Thyroid gland (tissue), 4 donors: ENCODE measurements at regions not wholly inside any gene's neighbourhood (a gene's known extent, or its start where the extent isn't known, plus 50 kb on each side); places are given as distances from the start of the nearest gene placed in this dataset.

Experiments
- POLR2A ChIP-seq, 2 donors: fragments of 450-650 bp; IDR thresholded peaks; one replicate each; pipeline ENCODE4 v1.6.1; 2017; ENCODE audit warnings: antibody characterized with exemption in 2 of 2, mild to moderate bottlenecking in 2 of 2, moderate library complexity in 1 of 2
- TF ChIP-seq, protein P1 (sequence below), 6 experiments: fragments of 200-600 bp in 3 of 6; fragments of 450-650 bp in 3 of 6; sonication (generic) in 3 of 6; IDR thresholded peaks; one replicate each; pipeline ENCODE4 v1.5.1; 2016 to 2019; ENCODE audit warnings: antibody characterized with exemption in 6 of 6, mild to moderate bottlenecking in 2 of 6, inconsistent platforms in 1 of 6, moderate library complexity in 1 of 6

DNA sequence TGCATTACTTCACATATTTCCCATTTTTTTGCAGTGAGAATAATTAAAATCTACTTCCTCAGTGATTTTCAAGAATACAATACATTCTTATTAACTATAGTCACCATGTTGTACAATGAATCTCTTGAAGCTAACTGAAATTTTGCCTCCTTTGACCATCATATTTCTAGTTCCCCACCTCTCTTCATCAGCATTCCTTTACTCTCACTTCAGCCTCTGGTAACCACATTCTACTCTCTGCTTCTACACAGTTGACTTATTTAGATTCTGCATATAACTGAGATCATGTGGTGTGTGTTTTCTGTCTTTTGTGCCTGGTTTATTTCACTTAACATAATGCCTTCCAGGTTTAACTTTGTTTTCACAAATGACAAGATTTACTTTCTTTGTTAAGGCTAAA, 304.4 kb upstream of the LYPLAL1 start:
- TF ChIP-seq POLR2A (IDR thresholded peaks at IDR 0.05) = no peak
- TF ChIP-seq, protein P1, sequence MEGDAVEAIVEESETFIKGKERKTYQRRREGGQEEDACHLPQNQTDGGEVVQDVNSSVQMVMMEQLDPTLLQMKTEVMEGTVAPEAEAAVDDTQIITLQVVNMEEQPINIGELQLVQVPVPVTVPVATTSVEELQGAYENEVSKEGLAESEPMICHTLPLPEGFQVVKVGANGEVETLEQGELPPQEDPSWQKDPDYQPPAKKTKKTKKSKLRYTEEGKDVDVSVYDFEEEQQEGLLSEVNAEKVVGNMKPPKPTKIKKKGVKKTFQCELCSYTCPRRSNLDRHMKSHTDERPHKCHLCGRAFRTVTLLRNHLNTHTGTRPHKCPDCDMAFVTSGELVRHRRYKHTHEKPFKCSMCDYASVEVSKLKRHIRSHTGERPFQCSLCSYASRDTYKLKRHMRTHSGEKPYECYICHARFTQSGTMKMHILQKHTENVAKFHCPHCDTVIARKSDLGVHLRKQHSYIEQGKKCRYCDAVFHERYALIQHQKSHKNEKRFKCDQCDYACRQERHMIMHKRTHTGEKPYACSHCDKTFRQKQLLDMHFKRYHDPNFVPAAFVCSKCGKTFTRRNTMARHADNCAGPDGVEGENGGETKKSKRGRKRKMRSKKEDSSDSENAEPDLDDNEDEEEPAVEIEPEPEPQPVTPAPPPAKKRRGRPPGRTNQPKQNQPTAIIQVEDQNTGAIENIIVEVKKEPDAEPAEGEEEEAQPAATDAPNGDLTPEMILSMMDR (IDR thresholded peaks at IDR 0.05) = no peak
